ENCODE measurements at regions not wholly inside any gene's neighbourhood (a gene's known extent, or its start where the extent isn't known, plus 50 kb on each side); places are given as distances from the start of the nearest gene placed in this dataset.

DNA sequence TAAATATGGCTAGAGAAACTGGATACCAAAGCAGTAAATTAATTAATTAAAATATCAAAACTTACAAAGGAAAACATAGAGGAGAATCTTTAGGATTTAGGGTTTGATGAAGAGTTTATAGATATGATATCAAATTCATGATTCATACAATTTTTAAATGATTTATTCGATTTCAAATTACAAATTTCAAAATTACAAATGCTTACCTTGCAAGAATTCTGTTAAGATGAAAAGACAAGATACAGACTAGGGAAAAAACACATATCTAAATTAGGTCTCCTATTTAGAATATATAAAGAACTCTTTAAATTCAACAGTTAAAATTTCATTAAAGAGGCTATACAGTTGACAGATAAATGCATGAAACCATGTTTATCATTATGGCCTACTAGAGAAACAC lies 930.7 kb downstream of the ZPLD1 start:
- H3K27me3 ChIP-seq (ENCODE audit: insufficient read depth, low read depth, severe bottlenecking): no peaks in the 10 kb centered on the region
- TF ChIP-seq, protein P1, sequence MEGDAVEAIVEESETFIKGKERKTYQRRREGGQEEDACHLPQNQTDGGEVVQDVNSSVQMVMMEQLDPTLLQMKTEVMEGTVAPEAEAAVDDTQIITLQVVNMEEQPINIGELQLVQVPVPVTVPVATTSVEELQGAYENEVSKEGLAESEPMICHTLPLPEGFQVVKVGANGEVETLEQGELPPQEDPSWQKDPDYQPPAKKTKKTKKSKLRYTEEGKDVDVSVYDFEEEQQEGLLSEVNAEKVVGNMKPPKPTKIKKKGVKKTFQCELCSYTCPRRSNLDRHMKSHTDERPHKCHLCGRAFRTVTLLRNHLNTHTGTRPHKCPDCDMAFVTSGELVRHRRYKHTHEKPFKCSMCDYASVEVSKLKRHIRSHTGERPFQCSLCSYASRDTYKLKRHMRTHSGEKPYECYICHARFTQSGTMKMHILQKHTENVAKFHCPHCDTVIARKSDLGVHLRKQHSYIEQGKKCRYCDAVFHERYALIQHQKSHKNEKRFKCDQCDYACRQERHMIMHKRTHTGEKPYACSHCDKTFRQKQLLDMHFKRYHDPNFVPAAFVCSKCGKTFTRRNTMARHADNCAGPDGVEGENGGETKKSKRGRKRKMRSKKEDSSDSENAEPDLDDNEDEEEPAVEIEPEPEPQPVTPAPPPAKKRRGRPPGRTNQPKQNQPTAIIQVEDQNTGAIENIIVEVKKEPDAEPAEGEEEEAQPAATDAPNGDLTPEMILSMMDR (IDR thresholded peaks at IDR 0.05; ENCODE audit: low read depth, low read length): no peak

DNA sequence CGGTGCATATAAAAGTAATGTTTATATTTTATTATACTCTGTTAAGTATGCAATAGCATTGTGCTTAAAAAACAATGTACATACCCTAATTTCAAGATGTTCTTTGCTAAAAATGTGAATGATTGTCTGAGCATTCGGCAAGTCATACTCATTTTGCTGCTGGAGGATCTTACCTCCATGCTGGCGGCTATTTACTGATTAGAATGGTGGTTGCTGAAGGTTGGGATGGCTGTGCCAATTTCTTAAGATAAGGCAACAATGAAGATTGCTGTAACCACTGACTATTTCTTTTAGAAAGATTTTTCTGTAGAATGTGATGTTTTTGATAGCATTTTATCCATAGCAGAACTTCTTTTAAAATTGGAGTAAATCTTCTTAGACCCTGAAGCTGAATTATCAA lies 932.7 kb downstream of the ZPLD1 start:
- H3K4me3 ChIP-seq (ENCODE audit: low read depth, low read length): no peak overlapping the region
- H3K9me3 ChIP-seq (ENCODE audit: severe bottlenecking): no peaks in the 10 kb centered on the region
- no peaks in the 10 kb centered on the region for H3K27me3 ChIP-seq (ENCODE audit: insufficient read depth, low read depth, severe bottlenecking)
- TF ChIP-seq, protein P1 (IDR thresholded peaks at IDR 0.05; ENCODE audit: low read depth, low read length): no peak
- DNase-seq: no peak
- H3K27ac ChIP-seq: no peak overlapping the region
- no peaks in the 10 kb centered on the region for H3K36me3 ChIP-seq

More for the DNA sequence above, 930.7 kb downstream of the ZPLD1 start:
- no peaks in the 10 kb centered on the region for H3K36me3 ChIP-seq
- no peak for DNase-seq
- no peak overlapping the region for H3K27ac ChIP-seq
- H3K9me3 ChIP-seq (ENCODE audit: severe bottlenecking): no peaks in the 10 kb centered on the region
- no peak overlapping the region for H3K4me3 ChIP-seq (ENCODE audit: low read depth, low read length)

DNA sequence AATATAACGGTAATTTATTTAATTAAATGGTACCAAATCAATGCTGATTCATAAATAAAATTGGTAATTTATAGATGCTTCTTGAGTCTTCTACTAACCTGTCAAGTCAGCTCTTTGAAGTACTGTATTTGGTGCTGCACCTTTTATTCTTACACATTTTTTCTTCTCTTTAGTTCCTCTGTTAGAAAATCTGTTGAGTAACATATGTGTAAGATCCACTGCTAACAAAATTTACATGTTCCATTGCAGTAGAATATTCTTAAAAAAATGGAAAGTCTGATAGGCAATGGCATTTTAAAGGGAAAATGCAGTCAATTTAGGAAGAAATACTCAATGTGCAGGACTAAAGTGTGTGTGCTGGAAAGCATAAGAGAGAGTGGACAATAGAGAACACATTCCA lies 936.6 kb downstream of the ZPLD1 start:
- Histone ChIP-seq H3K36me3 (no peaks in the 10 kb centered on the region), H3K27me3 (ENCODE audit: insufficient read depth, low read depth, severe bottlenecking) (no peaks in the 10 kb centered on the region), H3K9me3 (ENCODE audit: severe bottlenecking) (no peaks in the 10 kb centered on the region), H3K27ac (no peak overlapping the region), H3K4me3 (ENCODE audit: low read depth, low read length) (no peak overlapping the region)
- DNase-seq: no peak
- TF ChIP-seq, protein P1 (IDR thresholded peaks at IDR 0.05; ENCODE audit: low read depth, low read length): no peak

DNA sequence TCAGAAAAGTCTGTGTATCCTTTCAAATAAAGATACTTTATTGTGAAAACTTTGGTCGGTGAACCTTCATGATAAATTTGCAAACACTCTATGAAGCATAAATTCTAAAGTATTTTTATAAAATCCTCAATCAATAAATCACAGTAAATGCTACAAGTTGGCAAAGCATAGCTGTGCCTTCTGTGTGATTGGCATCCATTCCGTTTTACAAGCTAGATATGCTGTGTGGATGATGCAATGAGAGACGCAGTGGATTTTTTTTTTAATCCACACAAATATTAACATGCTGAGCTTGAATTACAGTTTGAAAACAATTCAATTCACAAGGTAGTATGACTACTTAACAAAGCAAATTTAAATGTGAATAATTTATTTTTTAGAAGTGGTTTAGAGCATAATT lies 937.2 kb downstream of the ZPLD1 start:
- no peaks in the 10 kb centered on the region for H3K36me3 ChIP-seq
- TF ChIP-seq, protein P1 (IDR thresholded peaks at IDR 0.05; ENCODE audit: low read depth, low read length): no peak
- H3K4me3 ChIP-seq (ENCODE audit: low read depth, low read length): no peak overlapping the region
- H3K9me3 ChIP-seq (ENCODE audit: severe bottlenecking): no peaks in the 10 kb centered on the region
- no peaks in the 10 kb centered on the region for H3K27me3 ChIP-seq (ENCODE audit: insufficient read depth, low read depth, severe bottlenecking)
- H3K27ac ChIP-seq: no peak overlapping the region
- DNase-seq: no peak

DNA sequence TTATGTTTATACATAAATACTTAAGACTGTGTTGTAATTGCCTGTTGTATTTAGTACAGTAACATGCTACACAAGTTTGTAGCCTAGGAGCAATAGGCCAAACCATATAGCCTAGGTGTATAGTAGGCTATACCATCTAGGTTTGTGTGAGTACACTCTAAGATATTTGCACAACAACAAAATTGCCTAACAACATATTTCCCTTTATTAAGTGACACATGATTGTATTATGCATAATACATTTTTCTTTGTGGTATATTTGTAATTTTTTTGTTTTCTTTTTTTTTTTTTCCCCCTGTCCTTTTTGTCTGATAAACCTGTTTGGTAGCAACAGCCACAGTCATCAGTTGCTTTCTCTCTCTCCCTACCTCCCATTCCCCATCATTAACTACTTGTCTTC lies 945.6 kb downstream of the ZPLD1 start:
- DNase-seq: no peak
- H3K9me3 ChIP-seq (ENCODE audit: severe bottlenecking): no peaks in the 10 kb centered on the region
- TF ChIP-seq, protein P1 (IDR thresholded peaks at IDR 0.05; ENCODE audit: low read depth, low read length): no peak
- H3K4me3 ChIP-seq (ENCODE audit: low read depth, low read length): no peak overlapping the region
- H3K36me3 ChIP-seq: no peaks in the 10 kb centered on the region
- H3K27ac ChIP-seq: no peak overlapping the region
- H3K27me3 ChIP-seq (ENCODE audit: insufficient read depth, low read depth, severe bottlenecking): no peaks in the 10 kb centered on the region

DNA sequence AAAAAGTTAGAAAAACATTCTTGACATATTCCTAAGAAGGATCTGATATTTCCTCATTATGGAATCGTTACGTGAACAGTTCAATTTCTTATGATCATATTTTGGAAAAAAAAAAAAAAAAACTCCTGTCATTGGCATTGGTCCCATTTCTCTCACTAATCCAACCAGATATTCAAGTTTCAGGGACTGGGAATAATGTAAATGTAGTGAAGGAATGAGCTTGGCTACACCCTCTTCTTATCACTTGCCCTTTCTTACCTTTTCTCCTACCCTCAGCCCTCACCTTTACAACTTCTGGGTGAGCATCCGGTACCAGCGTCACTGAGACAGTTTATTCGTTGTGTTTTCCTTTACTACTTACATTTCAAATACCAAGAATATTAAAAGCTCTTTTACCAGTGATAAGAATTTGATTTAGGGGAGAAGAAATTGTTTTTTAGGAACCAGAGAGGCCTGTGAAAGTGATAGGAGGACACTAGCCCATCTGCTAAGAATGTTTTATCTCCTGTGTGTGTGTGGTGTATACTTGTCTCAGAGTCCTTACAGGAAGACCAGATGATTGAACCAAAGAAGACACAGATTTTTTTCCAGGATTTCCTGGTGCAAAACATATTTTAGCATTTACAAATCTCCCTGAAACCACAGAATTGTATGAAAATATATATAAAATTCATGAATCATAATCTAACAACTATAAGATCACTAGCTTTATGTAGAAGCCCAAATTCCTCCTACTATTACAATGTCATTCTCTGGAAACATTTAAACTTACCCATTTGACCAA lies 946.7 kb downstream of the ZPLD1 start:
- H3K9me3 ChIP-seq (ENCODE audit: severe bottlenecking): no peaks in the 10 kb centered on the region
- DNase-seq: no peak
- H3K4me3 ChIP-seq (ENCODE audit: low read depth, low read length): no peak overlapping the region
- no peaks in the 10 kb centered on the region for H3K27me3 ChIP-seq (ENCODE audit: insufficient read depth, low read depth, severe bottlenecking)
- H3K27ac ChIP-seq: no peak overlapping the region
- H3K36me3 ChIP-seq: no peaks in the 10 kb centered on the region
- TF ChIP-seq, protein P1 (IDR thresholded peaks at IDR 0.05; ENCODE audit: low read depth, low read length): no peak
